PC-3 (cell line): ENCODE measurements at regions not wholly inside any gene's neighbourhood (a gene's known extent, or its start where the extent isn't known, plus 50 kb on each side); places are given as distances from the start of the nearest gene placed in this dataset.

Experiments
- ATAC-seq: fragments of 200-7000 bp; cut with Tn5 transposase; 2 replicates; pipeline ENCODE4 v1.9.1; 2020; ENCODE audit warnings: mild to moderate bottlenecking, moderate library complexity
- BruUV-seq: library from RNA; stranded (reverse); fragments of 400-500 nt; replicated peaks from 2 replicates; lab custom pipeline; 2021; lab: Mats Ljungman, UMichigan
- CTCF ChIA-PET: fragments of 300-600 bp; sonication (Branson Sonifier 250); formaldehyde crosslinking; loops from one replicate; lab custom pipeline; 2022; ENCODE audit warnings: antibody characterized with exemption; lab: Charles Lee
- POLR2A ChIA-PET: fragments of 300-600 bp; sonication (Branson Sonifier 250); formaldehyde crosslinking; loops from one replicate; lab custom pipeline; 2022; ENCODE audit warnings: antibody characterized with exemption; ENCODE audit not compliant: unreplicated experiment; lab: Charles Lee
- DNase-seq: peaks from one replicate; pipeline ENCODE4 v3.0.0-alpha.2; 2015
- H2AFZ ChIP-seq: fragments of 300-600 bp; sonication (generic); 2 replicates; pipeline ENCODE4 v1.6.0; 2016; ENCODE audit warnings: antibody characterized with exemption, low read length
- H3F3A ChIP-seq: fragments of 300-600 bp; sonication (generic); one replicate; pipeline ENCODE4 v1.6.0; 2017; ENCODE audit warnings: antibody characterized with exemption, low read length, control low read depth, mild to moderate bottlenecking; ENCODE audit not compliant: unreplicated experiment
- H3K27ac ChIP-seq: fragments of 300-600 bp; sonication (generic); 2 replicates; pipeline ENCODE4 v1.5.1; 2016; ENCODE audit warnings: mild to moderate bottlenecking, low read length
- H3K27me3 ChIP-seq: fragments of 300-600 bp; sonication (generic); 2 replicates; pipeline ENCODE4 v1.6.1; 2016; ENCODE audit warnings: low read length, mixed read lengths
- H3K36me3 ChIP-seq: fragments of 300-600 bp; sonication (generic); 2 replicates; pipeline ENCODE4 v1.6.1; 2016; ENCODE audit warnings: low read depth, mixed run types, low read length, mixed read lengths
- H3K4me1 ChIP-seq: fragments of 300-600 bp; sonication (generic); 2 replicates; pipeline ENCODE4 v1.5.1; 2016; ENCODE audit warnings: low read length; ENCODE audit not compliant: insufficient read depth
- H3K4me2 ChIP-seq: fragments of 300-600 bp; sonication (generic); 2 replicates; pipeline ENCODE4 v1.6.0; 2016; ENCODE audit warnings: low read length
- H3K4me3 ChIP-seq: fragments of 300-600 bp; sonication (generic); 2 replicates; pipeline ENCODE4 v1.5.1; 2016; ENCODE audit warnings: mild to moderate bottlenecking, low read length, mixed read lengths
- H3K79me2 ChIP-seq: fragments of 300-600 bp; sonication (generic); 2 replicates; pipeline ENCODE4 v1.6.1; 2017; ENCODE audit warnings: low read length, mixed read lengths
- H3K9ac ChIP-seq: fragments of 300-600 bp; sonication (generic); 2 replicates; pipeline ENCODE4 v1.6.0; 2016; ENCODE audit warnings: mild to moderate bottlenecking, low read length
- H3K9me2 ChIP-seq: fragments of 300-600 bp; sonication (generic); replicated peaks from 2 replicates; pipeline ENCODE4 v1.6.1; 2016; ENCODE audit warnings: mixed run types, low read length, mixed read lengths
- H3K9me3 ChIP-seq: fragments of 300-600 bp; sonication (generic); 2 replicates; pipeline ENCODE4 v1.6.1; 2016; ENCODE audit warnings: low read length, mixed read lengths
- H4K20me1 ChIP-seq: fragments of 300-600 bp; sonication (generic); 2 replicates; pipeline ENCODE4 v1.6.1; 2016; ENCODE audit warnings: low read length, mixed read lengths
- CTCF ChIP-seq: fragments of 300-600 bp; sonication (generic); conservative IDR thresholded peaks from 2 replicates; pipeline ENCODE4 v1.5.1; 2017; ENCODE audit warnings: antibody characterized with exemption, low read depth, mild to moderate bottlenecking, low read length
- EZH2 ChIP-seq: fragments of 300-600 bp; sonication (generic); IDR thresholded peaks from one replicate; pipeline ENCODE4 v1.6.1; 2017; ENCODE audit warnings: antibody characterized with exemption, mild to moderate bottlenecking, low read length; ENCODE audit not compliant: unreplicated experiment
- EZH2phosphoT487 ChIP-seq: fragments of 300-600 bp; sonication (generic); IDR thresholded peaks from 2 replicates; pipeline ENCODE4 v1.6.1; 2018; ENCODE audit warnings: mild to moderate bottlenecking, antibody characterized with exemption, low read length, borderline replicate concordance
- intact Hi-C: fragments of 100-400 bp; cut with micrococcal nuclease; formaldehyde crosslinking; loops from 2 replicates; pipeline ENCODE4 v1.9.0; 2023

DNA sequence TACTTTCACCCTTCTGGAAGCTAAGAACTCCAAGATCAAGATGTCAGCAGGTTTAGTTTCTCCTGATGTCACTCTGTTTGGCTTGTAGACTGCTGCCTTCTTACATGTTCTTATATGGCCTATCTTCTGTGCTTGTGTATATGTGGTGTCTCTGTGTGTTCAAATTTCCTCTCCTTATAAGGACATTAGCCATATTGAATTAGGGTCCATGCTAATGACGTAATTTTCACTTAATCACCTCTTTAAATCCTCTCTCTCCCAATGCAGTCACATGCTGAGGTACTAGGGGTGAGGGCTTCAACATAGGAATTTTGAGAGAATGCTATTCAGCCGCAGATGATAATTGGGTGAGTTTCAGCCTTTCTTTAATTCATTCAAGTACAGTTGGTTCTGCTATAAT, 458.3 kb upstream of the SYT4 start:
- H3K79me2 ChIP-seq: no peaks in the 10 kb centered on the region
- CTCF ChIA-PET: no interaction called here
- POLR2A ChIA-PET: no interaction called here
- no peak overlapping the region for H3K27ac ChIP-seq
- no peaks in the 10 kb centered on the region for H4K20me1 ChIP-seq
- no TSS peak for BruUV-seq
- H2AFZ ChIP-seq: no peak overlapping the region
- H3K27me3 ChIP-seq: no peaks in the 10 kb centered on the region
- TF ChIP-seq EZH2 (no peak), EZH2phosphoT487 (no peak), CTCF (no peak)
- intact Hi-C loops: no loop called here
- H3K9me3 ChIP-seq: no peaks in the 10 kb centered on the region
- no peaks in the 10 kb centered on the region for H3K4me1 ChIP-seq
- H3K9ac ChIP-seq: no peak overlapping the region
- H3K36me3 ChIP-seq: no peaks in the 10 kb centered on the region
- H3K9me2 ChIP-seq: no peaks in the 10 kb centered on the region
- no peak for DNase-seq
- H3K4me3 ChIP-seq: no peak overlapping the region
- ATAC-seq: no peak
- H3F3A ChIP-seq: no peaks in the 10 kb centered on the region
- H3K4me2 ChIP-seq: no peak overlapping the region

GRCh38 chr18:43744960-43745745, 467.9 kb upstream of the SYT4 start:
- no peaks in the 10 kb centered on the region for H3K9me3 ChIP-seq
- intact Hi-C loops: no loop called here
- DNase-seq (peak; percentile 3), ATAC-seq (no peak)
- TF ChIP-seq CTCF: no peak
- TF ChIP-seq EZH2: no peak
- no peak for TF ChIP-seq EZH2phosphoT487
- no peaks in the 10 kb centered on the region for H3K79me2 ChIP-seq
- no peak overlapping the region for H3K4me2 ChIP-seq
- no peaks in the 10 kb centered on the region for H3K4me1 ChIP-seq
- H3K9me2 ChIP-seq: no peaks in the 10 kb centered on the region
- no peak overlapping the region for H3K4me3 ChIP-seq
- BruUV-seq: no TSS peak
- H3K27ac ChIP-seq: no peak overlapping the region
- ChIA-PET CTCF (interaction anchor here (0.6 kb wide), 1 partner anchor 319 kb away, joined by 3 read pairs; no protein-coding TSS in a partner anchor), POLR2A (no interaction called here)
- no peaks in the 10 kb centered on the region for H3K27me3 ChIP-seq
- no peaks in the 10 kb centered on the region for H3K36me3 ChIP-seq
- H2AFZ ChIP-seq: no peak overlapping the region
- H4K20me1 ChIP-seq: no peaks in the 10 kb centered on the region
- H3F3A ChIP-seq: no peaks in the 10 kb centered on the region
- no peak overlapping the region for H3K9ac ChIP-seq

- TF ChIP-seq CTCF: no peak
- TF ChIP-seq EZH2phosphoT487: no peak
- no peak for TF ChIP-seq EZH2
- Histone ChIP-seq H3K9me2 (no peaks in the 10 kb centered on the region), H3K27me3 (no peaks in the 10 kb centered on the region), H3K4me2 (no peak overlapping the region), H3K4me3 (no peak overlapping the region), H3K9ac (no peak overlapping the region), H3K36me3 (no peaks in the 10 kb centered on the region), H2AFZ (no peak overlapping the region), H3K9me3 (no peaks in the 10 kb centered on the region), H3K4me1 (no peaks in the 10 kb centered on the region), H3K27ac (peak overlapping the region; percentile 43), H4K20me1 (no peaks in the 10 kb centered on the region), H3F3A (no peaks in the 10 kb centered on the region), H3K79me2 (no peaks in the 10 kb centered on the region)
- peak; percentile 54 for DNase-seq
- POLR2A ChIA-PET: no interaction called here
- intact Hi-C loops: no loop called here
- CTCF ChIA-PET: no interaction called here
- ATAC-seq: peak; percentile 56
- no TSS peak for BruUV-seq
These were observed 473.9 kb upstream of the SYT4 start for GRCh38 chr18:43751203-43751602.
